LNCAP (cell line): ENCODE measurements at regions not wholly inside any gene's neighbourhood (a gene's known extent, or its start where the extent isn't known, plus 50 kb on each side); places are given as distances from the start of the nearest gene placed in this dataset.

ENCODE experiments used
- TF ChIP-seq, protein P1 (sequence below): fragments of 450-650 bp; IDR thresholded peaks from 2 replicates; pipeline ENCODE4 v1.5.1; 2017; ENCODE audit warnings: mild to moderate bottlenecking

- TF ChIP-seq, protein P1, sequence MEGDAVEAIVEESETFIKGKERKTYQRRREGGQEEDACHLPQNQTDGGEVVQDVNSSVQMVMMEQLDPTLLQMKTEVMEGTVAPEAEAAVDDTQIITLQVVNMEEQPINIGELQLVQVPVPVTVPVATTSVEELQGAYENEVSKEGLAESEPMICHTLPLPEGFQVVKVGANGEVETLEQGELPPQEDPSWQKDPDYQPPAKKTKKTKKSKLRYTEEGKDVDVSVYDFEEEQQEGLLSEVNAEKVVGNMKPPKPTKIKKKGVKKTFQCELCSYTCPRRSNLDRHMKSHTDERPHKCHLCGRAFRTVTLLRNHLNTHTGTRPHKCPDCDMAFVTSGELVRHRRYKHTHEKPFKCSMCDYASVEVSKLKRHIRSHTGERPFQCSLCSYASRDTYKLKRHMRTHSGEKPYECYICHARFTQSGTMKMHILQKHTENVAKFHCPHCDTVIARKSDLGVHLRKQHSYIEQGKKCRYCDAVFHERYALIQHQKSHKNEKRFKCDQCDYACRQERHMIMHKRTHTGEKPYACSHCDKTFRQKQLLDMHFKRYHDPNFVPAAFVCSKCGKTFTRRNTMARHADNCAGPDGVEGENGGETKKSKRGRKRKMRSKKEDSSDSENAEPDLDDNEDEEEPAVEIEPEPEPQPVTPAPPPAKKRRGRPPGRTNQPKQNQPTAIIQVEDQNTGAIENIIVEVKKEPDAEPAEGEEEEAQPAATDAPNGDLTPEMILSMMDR = no peak
Measured at GRCh38 chr7:145252031-145252430, 416.2 kb upstream of the TPK1 start.

GRCh38 chr7:145224775-145225174 lies 388.9 kb upstream of the TPK1 start:
- TF ChIP-seq, protein P1 = no peak

GRCh38 chr7:145219461-145219860 lies 383.6 kb upstream of the TPK1 start:
- TF ChIP-seq, protein P1 = no peak

- TF ChIP-seq, protein P1 = no peak
Measured at GRCh38 chr7:145216866-145217265, 381.0 kb upstream of the TPK1 start.

DNA sequence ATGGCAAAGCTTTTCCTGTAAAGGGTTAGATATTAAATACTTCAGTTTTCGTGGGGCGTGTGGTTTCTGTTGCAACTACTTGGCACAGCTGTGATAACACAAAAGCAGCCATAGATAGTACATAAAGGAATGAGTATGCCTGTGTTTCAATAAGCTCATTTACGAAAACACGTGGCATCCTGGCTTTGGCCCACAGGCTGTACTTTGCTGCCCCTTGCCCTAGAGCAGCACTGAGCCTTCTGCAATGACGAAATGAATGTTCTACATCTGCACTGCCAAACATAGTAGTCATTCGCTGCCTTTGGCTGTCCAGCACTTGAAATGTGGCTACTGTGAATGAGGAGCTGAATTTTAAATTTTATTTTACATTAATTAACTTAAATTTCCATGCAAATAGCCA lies 376.2 kb upstream of the TPK1 start:
- TF ChIP-seq, protein P1 = no peak

- TF ChIP-seq, protein P1 = no peak
Measured at GRCh38 chr7:145211211-145211610, 375.4 kb upstream of the TPK1 start.

DNA sequence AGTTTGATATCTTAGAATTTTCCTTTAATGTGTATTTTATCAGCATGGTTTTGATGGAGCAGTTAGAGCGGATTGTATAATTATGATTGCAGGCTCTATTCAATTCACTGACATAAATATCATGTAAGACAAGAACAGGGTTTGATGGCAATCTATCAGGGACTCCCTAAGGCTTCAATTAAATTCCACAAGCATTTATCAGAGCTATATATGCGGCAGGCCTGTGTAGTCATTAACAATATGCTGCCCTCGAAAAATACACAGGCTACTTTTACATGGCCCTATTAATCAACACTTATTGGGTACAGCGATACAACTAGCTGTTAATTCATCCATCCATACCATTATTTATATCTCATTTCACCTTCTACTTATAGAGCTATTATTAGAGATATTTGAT lies 358.1 kb upstream of the TPK1 start:
- TF ChIP-seq, protein P1 = no peak

GRCh38 chr7:145184956-145185355 lies 349.1 kb upstream of the TPK1 start:
- TF ChIP-seq, protein P1 = no peak
